ENCODE measurements at regions not wholly inside any gene's neighbourhood (a gene's known extent, or its start where the extent isn't known, plus 50 kb on each side); places are given as distances from the start of the nearest gene placed in this dataset.

GRCh38 chr2:196453613-196454047 is 185.9 kb upstream of the CCDC150 start:
- Histone ChIP-seq H3K27me3 (no peaks in the 10 kb centered on the region), H4K20me1 (ENCODE audit: insufficient read depth, poor library complexity, severe bottlenecking) (no peaks in the 10 kb centered on the region), H3K4me1 (ENCODE audit: insufficient read depth) (no peaks in the 10 kb centered on the region), H3K9me2 (replicated peaks; ENCODE audit: insufficient read depth) (no peaks in the 10 kb centered on the region), H3K4me2 (no peak overlapping the region), H3K79me2 (no peaks in the 10 kb centered on the region), H3K36me3 (replicated peaks; ENCODE audit: insufficient read depth, low read depth) (no peaks in the 10 kb centered on the region), H2AFZ (no peak overlapping the region), H3K4me3 (no peak overlapping the region), H3K9me3 (ENCODE audit: low read depth) (no peaks in the 10 kb centered on the region), H3K27ac (no peak overlapping the region)
- TF ChIP-seq EZH2 (IDR thresholded peaks at IDR 0.05; ENCODE audit: borderline replicate concordance) (no peak), CTCF (IDR thresholded peaks at IDR 0.05; ENCODE audit: poor library complexity) (peak; percentile 65), EZH2phosphoT487 (IDR thresholded peaks at IDR 0.05; ENCODE audit: low read depth, severe bottlenecking, unreplicated experiment) (no peak)
- DNase-seq (ENCODE audit: low spot score), result peak; percentile 59
- WGBS (ENCODE audit: low lambda C conversion rate, missing lambda C conversion rate), result 9% methylated on average over 4 of the region's 4 CpGs

GRCh38 chr2:196454492-196454891 is 185.0 kb upstream of the CCDC150 start:
- H3K4me2 ChIP-seq, result no peak overlapping the region
- 90% methylated on average over 1 of the region's 1 CpG for WGBS (ENCODE audit: low lambda C conversion rate, missing lambda C conversion rate)
- DNase-seq (ENCODE audit: low spot score), result no peak
- H3K79me2 ChIP-seq, result no peaks in the 10 kb centered on the region
- H2AFZ ChIP-seq, result no peak overlapping the region
- H3K9me2 ChIP-seq (replicated peaks; ENCODE audit: insufficient read depth), result no peaks in the 10 kb centered on the region
- H3K4me3 ChIP-seq, result no peak overlapping the region
- no peaks in the 10 kb centered on the region for H3K9me3 ChIP-seq (ENCODE audit: low read depth)
- H3K36me3 ChIP-seq (replicated peaks; ENCODE audit: insufficient read depth, low read depth), result no peaks in the 10 kb centered on the region
- no peaks in the 10 kb centered on the region for H3K27me3 ChIP-seq
- no peaks in the 10 kb centered on the region for H3K4me1 ChIP-seq (ENCODE audit: insufficient read depth)
- TF ChIP-seq EZH2 (IDR thresholded peaks at IDR 0.05; ENCODE audit: borderline replicate concordance) (no peak), EZH2phosphoT487 (IDR thresholded peaks at IDR 0.05; ENCODE audit: low read depth, severe bottlenecking, unreplicated experiment) (no peak), CTCF (IDR thresholded peaks at IDR 0.05; ENCODE audit: poor library complexity) (no peak)
- H3K27ac ChIP-seq, result no peak overlapping the region
- H4K20me1 ChIP-seq (ENCODE audit: insufficient read depth, poor library complexity, severe bottlenecking), result no peaks in the 10 kb centered on the region

GRCh38 chr2:196459539-196459938 is 180.0 kb upstream of the CCDC150 start:
- H4K20me1 ChIP-seq (ENCODE audit: insufficient read depth, poor library complexity, severe bottlenecking), result no peaks in the 10 kb centered on the region
- no peaks in the 10 kb centered on the region for H3K27me3 ChIP-seq
- H3K4me1 ChIP-seq (ENCODE audit: insufficient read depth), result no peaks in the 10 kb centered on the region
- H3K4me2 ChIP-seq, result no peak overlapping the region
- no peak for TF ChIP-seq EZH2 (IDR thresholded peaks at IDR 0.05; ENCODE audit: borderline replicate concordance)
- no peak for TF ChIP-seq EZH2phosphoT487 (IDR thresholded peaks at IDR 0.05; ENCODE audit: low read depth, severe bottlenecking, unreplicated experiment)
- TF ChIP-seq CTCF (IDR thresholded peaks at IDR 0.05; ENCODE audit: poor library complexity), result no peak
- H3K27ac ChIP-seq, result no peak overlapping the region
- H3K9me2 ChIP-seq (replicated peaks; ENCODE audit: insufficient read depth), result no peaks in the 10 kb centered on the region
- no peak overlapping the region for H3K4me3 ChIP-seq
- no peak overlapping the region for H2AFZ ChIP-seq
- H3K36me3 ChIP-seq (replicated peaks; ENCODE audit: insufficient read depth, low read depth), result no peaks in the 10 kb centered on the region
- WGBS (ENCODE audit: low lambda C conversion rate, missing lambda C conversion rate), result 57% methylated on average over 7 of the region's 7 CpGs
- H3K9me3 ChIP-seq (ENCODE audit: low read depth), result no peaks in the 10 kb centered on the region
- no peak for DNase-seq (ENCODE audit: low spot score)
- no peaks in the 10 kb centered on the region for H3K79me2 ChIP-seq

- TF ChIP-seq CTCF (IDR thresholded peaks at IDR 0.05; ENCODE audit: poor library complexity) (no peak), EZH2 (IDR thresholded peaks at IDR 0.05; ENCODE audit: borderline replicate concordance) (no peak), EZH2phosphoT487 (IDR thresholded peaks at IDR 0.05; ENCODE audit: low read depth, severe bottlenecking, unreplicated experiment) (no peak)
- DNase-seq (ENCODE audit: low spot score), result no peak
- Histone ChIP-seq H3K9me2 (replicated peaks; ENCODE audit: insufficient read depth) (no peaks in the 10 kb centered on the region), H3K4me3 (no peak overlapping the region), H2AFZ (no peak overlapping the region), H4K20me1 (ENCODE audit: insufficient read depth, poor library complexity, severe bottlenecking) (no peaks in the 10 kb centered on the region), H3K79me2 (no peaks in the 10 kb centered on the region), H3K27ac (no peak overlapping the region), H3K9me3 (ENCODE audit: low read depth) (no peaks in the 10 kb centered on the region), H3K36me3 (replicated peaks; ENCODE audit: insufficient read depth, low read depth) (no peaks in the 10 kb centered on the region), H3K4me1 (ENCODE audit: insufficient read depth) (no peaks in the 10 kb centered on the region), H3K4me2 (no peak overlapping the region), H3K27me3 (peaks cover 3% of the 10 kb centered on the region)
- 72% methylated on average over 1 of the region's 1 CpG for WGBS (ENCODE audit: low lambda C conversion rate, missing lambda C conversion rate)
These were observed 175.8 kb upstream of the CCDC150 start for GRCh38 chr2:196463706-196464105.

All from hepatocyte (in vitro differentiated cells).